ENCODE measurements at regions not wholly inside any gene's neighbourhood (a gene's known extent, or its start where the extent isn't known, plus 50 kb on each side); places are given as distances from the start of the nearest gene placed in this dataset.
A peak's percentile ranks its signal among the peaks of the same experiment; 100 is the strongest.

- Histone ChIP-seq H4K20me1 (ENCODE audit: insufficient read depth, low read length) (no peaks in the 10 kb centered on the region), H3K9ac (ENCODE audit: low read length) (no peak overlapping the region), H3K4me1 (ENCODE audit: insufficient read depth, low read length, severe bottlenecking) (peaks cover 8% of the 10 kb centered on the region), H3K27me3 (ENCODE audit: insufficient read depth, low read length) (no peaks in the 10 kb centered on the region), H3K79me2 (ENCODE audit: insufficient read depth, low read length) (no peaks in the 10 kb centered on the region; the same call in 1 of the 2 replicates), H3K9me3 (ENCODE audit: low read length) (no peaks in the 10 kb centered on the region), H3F3A (ENCODE audit: insufficient read depth, low read length) (no peaks in the 10 kb centered on the region; the same call in 1 of the 2 replicates), H3K36me3 (ENCODE audit: insufficient read depth, low read length) (no peaks in the 10 kb centered on the region), H3K4me2 (ENCODE audit: low read length) (no peak overlapping the region), H3K9me2 (ENCODE audit: low read depth, low read length) (no peaks in the 10 kb centered on the region), H2AFZ (ENCODE audit: low read length) (peak overlapping the region; percentile 93; the same call in 1 of the 2 replicates), H3K4me3 (ENCODE audit: low read depth, low read length, poor library complexity, severe bottlenecking) (no peak overlapping the region), H3K27ac (ENCODE audit: low read depth, low read length, poor library complexity, severe bottlenecking) (no peak overlapping the region)
- TF ChIP-seq EZH2 (IDR thresholded peaks at IDR 0.05; ENCODE audit: borderline replicate concordance, low read length) (no peak), CTCF (IDR thresholded peaks at IDR 0.05; ENCODE audit: low read length) (no peak)
Measured at GRCh38 chr9:29717631-29718030, 2144.3 kb upstream of the C9orf72 start.

GRCh38 chr9:29730163-29730562 lies 2156.9 kb upstream of the C9orf72 start:
- no peaks in the 10 kb centered on the region for H4K20me1 ChIP-seq (ENCODE audit: insufficient read depth, low read length)
- no peaks in the 10 kb centered on the region for H3K4me1 ChIP-seq (ENCODE audit: insufficient read depth, low read length, severe bottlenecking)
- no peaks in the 10 kb centered on the region for H3K27me3 ChIP-seq (ENCODE audit: insufficient read depth, low read length)
- H2AFZ ChIP-seq (ENCODE audit: low read length) = no peak overlapping the region
- H3K79me2 ChIP-seq (ENCODE audit: insufficient read depth, low read length) = no peaks in the 10 kb centered on the region
- no peaks in the 10 kb centered on the region for H3F3A ChIP-seq (ENCODE audit: insufficient read depth, low read length)
- no peak overlapping the region for H3K4me3 ChIP-seq (ENCODE audit: low read depth, low read length, poor library complexity, severe bottlenecking)
- no peak for TF ChIP-seq CTCF (IDR thresholded peaks at IDR 0.05; ENCODE audit: low read length)
- TF ChIP-seq EZH2 (IDR thresholded peaks at IDR 0.05; ENCODE audit: borderline replicate concordance, low read length) = no peak
- no peak overlapping the region for H3K4me2 ChIP-seq (ENCODE audit: low read length)
- no peak overlapping the region for H3K9ac ChIP-seq (ENCODE audit: low read length)
- no peaks in the 10 kb centered on the region for H3K9me3 ChIP-seq (ENCODE audit: low read length)
- no peaks in the 10 kb centered on the region for H3K36me3 ChIP-seq (ENCODE audit: insufficient read depth, low read length)
- no peak overlapping the region for H3K27ac ChIP-seq (ENCODE audit: low read depth, low read length, poor library complexity, severe bottlenecking)
- no peaks in the 10 kb centered on the region for H3K9me2 ChIP-seq (ENCODE audit: low read depth, low read length)

- no peaks in the 10 kb centered on the region for H3K27me3 ChIP-seq (ENCODE audit: insufficient read depth, low read length)
- no peak overlapping the region for H3K4me2 ChIP-seq (ENCODE audit: low read length)
- no peak overlapping the region for H3K27ac ChIP-seq (ENCODE audit: low read depth, low read length, poor library complexity, severe bottlenecking)
- H3K9ac ChIP-seq (ENCODE audit: low read length) = no peak overlapping the region
- H3K79me2 ChIP-seq (ENCODE audit: insufficient read depth, low read length) = no peaks in the 10 kb centered on the region
- no peak overlapping the region for H3K4me3 ChIP-seq (ENCODE audit: low read depth, low read length, poor library complexity, severe bottlenecking)
- H3K36me3 ChIP-seq (ENCODE audit: insufficient read depth, low read length) = no peaks in the 10 kb centered on the region
- no peak overlapping the region for H2AFZ ChIP-seq (ENCODE audit: low read length)
- H3K9me2 ChIP-seq (ENCODE audit: low read depth, low read length) = no peaks in the 10 kb centered on the region
- H3K4me1 ChIP-seq (ENCODE audit: insufficient read depth, low read length, severe bottlenecking) = no peaks in the 10 kb centered on the region
- H3F3A ChIP-seq (ENCODE audit: insufficient read depth, low read length) = no peaks in the 10 kb centered on the region
- TF ChIP-seq CTCF (IDR thresholded peaks at IDR 0.05; ENCODE audit: low read length) (no peak), EZH2 (IDR thresholded peaks at IDR 0.05; ENCODE audit: borderline replicate concordance, low read length) (no peak)
- H3K9me3 ChIP-seq (ENCODE audit: low read length) = no peaks in the 10 kb centered on the region
- H4K20me1 ChIP-seq (ENCODE audit: insufficient read depth, low read length) = no peaks in the 10 kb centered on the region
Measured at GRCh38 chr9:29740518-29740917, 2167.2 kb upstream of the C9orf72 start.
